H9 (cell line): ENCODE measurements at regions not wholly inside any gene's neighbourhood (a gene's known extent, or its start where the extent isn't known, plus 50 kb on each side); places are given as distances from the start of the nearest gene placed in this dataset.

Experiments used
- DNase-seq: peaks from one replicate; pipeline ENCODE4 v3.0.0-alpha.2; 2017
- H2AFZ ChIP-seq: one replicate; pipeline ENCODE4 v1.6.1; 2013; ENCODE audit warnings: mild to moderate bottlenecking, low read length, control low read depth, moderate library complexity
- H2AK5ac ChIP-seq: 2 replicates; pipeline ENCODE4 v1.6.1; 2013; ENCODE audit warnings: low read length, control low read depth, mixed read lengths; ENCODE audit not compliant: insufficient read length
- H2BK120ac ChIP-seq: one replicate; pipeline ENCODE4 v1.6.1; 2013; ENCODE audit warnings: low read depth, mild to moderate bottlenecking, low read length, control low read depth, inconsistent platforms; ENCODE audit not compliant: poor library complexity, severe bottlenecking
- H2BK12ac ChIP-seq: 2 replicates; pipeline ENCODE4 v1.6.1; 2013; ENCODE audit warnings: low read length, control low read depth, mixed read lengths, low read depth; ENCODE audit not compliant: insufficient read length
- H2BK15ac ChIP-seq: 2 replicates; pipeline ENCODE4 v1.6.1; 2013; ENCODE audit warnings: low read depth, low read length, control low read depth
- H2BK20ac ChIP-seq: one replicate; pipeline ENCODE4 v1.6.1; 2013; ENCODE audit warnings: low read depth, mild to moderate bottlenecking, low read length, control low read depth, inconsistent platforms; ENCODE audit not compliant: poor library complexity, severe bottlenecking
- H2BK5ac ChIP-seq: 2 replicates; pipeline ENCODE4 v1.6.1; 2013; ENCODE audit warnings: low read length, control low read depth, mixed read lengths; ENCODE audit not compliant: insufficient read length
- H3K14ac ChIP-seq: 2 replicates; pipeline ENCODE4 v1.6.1; 2013; ENCODE audit warnings: low read length, control low read depth; ENCODE audit not compliant: insufficient read depth
- H3K18ac ChIP-seq: 2 replicates; pipeline ENCODE4 v1.6.1; 2013; ENCODE audit warnings: low read depth, mild to moderate bottlenecking, mixed read lengths, low read length, control low read depth; ENCODE audit not compliant: insufficient read length
- H3K23ac ChIP-seq: 2 replicates; pipeline ENCODE4 v1.6.1; 2013; ENCODE audit warnings: low read length, control low read depth, mixed read lengths, low read depth; ENCODE audit not compliant: insufficient read length
- H3K23me2 ChIP-seq: 2 replicates; pipeline ENCODE4 v1.6.1; 2013; ENCODE audit warnings: low read depth, mild to moderate bottlenecking, mixed read lengths, low read length, control low read depth; ENCODE audit not compliant: insufficient read length, poor library complexity, severe bottlenecking
- H3K27ac ChIP-seq: 2 replicates; pipeline ENCODE4 v1.5.1; 2013; ENCODE audit warnings: low read length, control low read depth, mixed read lengths, low read depth; ENCODE audit not compliant: insufficient read length
- H3K27me3 ChIP-seq: 2 replicates; pipeline ENCODE4 v1.6.1; 2013; ENCODE audit warnings: low read length, control low read depth, inconsistent platforms; ENCODE audit not compliant: insufficient read depth
- H3K4ac ChIP-seq: 2 replicates; pipeline ENCODE4 v1.6.1; 2013; ENCODE audit warnings: low read depth, mild to moderate bottlenecking, control low read depth, inconsistent platforms, low read length, moderate library complexity
- H3K4me1 ChIP-seq: 2 replicates; pipeline ENCODE4 v1.6.1; 2013; ENCODE audit warnings: low read length, control low read depth, inconsistent platforms; ENCODE audit not compliant: insufficient read depth
- H3K4me2 ChIP-seq: 2 replicates; pipeline ENCODE4 v1.6.1; 2013; ENCODE audit warnings: low read length, control low read depth, mixed read lengths; ENCODE audit not compliant: insufficient read length, insufficient read depth
- H3K56ac ChIP-seq: 2 replicates; pipeline ENCODE4 v1.6.1; 2013; ENCODE audit warnings: low read depth, mild to moderate bottlenecking, mixed read lengths, low read length, control low read depth; ENCODE audit not compliant: insufficient read length
- H3K79me1 ChIP-seq: 2 replicates; pipeline ENCODE4 v1.6.1; 2013; ENCODE audit warnings: low read depth, mild to moderate bottlenecking, moderate library complexity, low read length, control low read depth, inconsistent platforms; ENCODE audit not compliant: insufficient read depth, poor library complexity, severe bottlenecking
- H3K79me2 ChIP-seq: 2 replicates; pipeline ENCODE4 v1.6.1; 2013; ENCODE audit warnings: low read length, control low read depth, inconsistent platforms; ENCODE audit not compliant: insufficient read depth
- H3K9ac ChIP-seq: 2 replicates; pipeline ENCODE4 v1.6.1; 2013; ENCODE audit warnings: low read length, control low read depth, mixed read lengths; ENCODE audit not compliant: insufficient read length; ENCODE audit errors: extremely low read depth
- H3K9me3 ChIP-seq: one replicate; pipeline ENCODE4 v1.6.1; 2013; ENCODE audit warnings: low read depth, low read length, inconsistent platforms; ENCODE audit not compliant: control insufficient read depth
- H3T11ph ChIP-seq: one replicate; pipeline ENCODE4 v1.6.1; 2013; ENCODE audit warnings: mild to moderate bottlenecking, low read length, control low read depth, inconsistent platforms
- H4K20me1 ChIP-seq: one replicate; pipeline ENCODE4 v1.6.1; 2013; ENCODE audit not compliant: control insufficient read depth, insufficient read length, insufficient read depth
- H4K5ac ChIP-seq: 2 replicates; pipeline ENCODE4 v1.6.1; 2013; ENCODE audit warnings: low read depth, mild to moderate bottlenecking, mixed read lengths, low read length, control low read depth; ENCODE audit not compliant: insufficient read length
- H4K8ac ChIP-seq: replicated peaks from 2 replicates; pipeline ENCODE4 v1.6.1; 2013; ENCODE audit warnings: low read length, control low read depth, mixed read lengths, low read depth; ENCODE audit not compliant: insufficient read length
- H4K91ac ChIP-seq: 2 replicates; pipeline ENCODE4 v1.6.1; 2013; ENCODE audit warnings: low read depth, mild to moderate bottlenecking, moderate library complexity, mixed read lengths, low read length, control low read depth; ENCODE audit not compliant: insufficient read length
- H3K27ac Mint-ChIP-seq, 3 experiments: 2 replicates in 2 of 3; 3 replicates in 1 of 3; pipeline ENCODE4 v1.8.0; 2020 to 2021; ENCODE audit warnings: mixed read lengths in 3 of 3, mild to moderate bottlenecking in 1 of 3, moderate library complexity in 1 of 3
- H3K27me3 Mint-ChIP-seq: 2 replicates; pipeline ENCODE4 v1.8.0; 2021; ENCODE audit warnings: low read depth, mild to moderate bottlenecking, moderate library complexity, mixed read lengths
- H3K36me3 Mint-ChIP-seq, 3 experiments: 2 replicates in 2 of 3; 3 replicates in 1 of 3; pipeline ENCODE4 v1.8.0; 2020 to 2021; ENCODE audit warnings: low read depth in 3 of 3, mixed read lengths in 3 of 3; ENCODE audit not compliant: insufficient read depth in 1 of 3
- H3K4me1 Mint-ChIP-seq, 2 experiments: 2 replicates each; pipeline ENCODE4 v1.8.0; 2020; ENCODE audit warnings: mixed read lengths in 2 of 2
- H3K4me3 Mint-ChIP-seq, 2 experiments: 2 replicates in 1 of 2; 3 replicates in 1 of 2; pipeline ENCODE4 v1.8.0; 2020 to 2021; ENCODE audit warnings: mild to moderate bottlenecking in 2 of 2, mixed read lengths in 2 of 2, moderate library complexity in 1 of 2
- H3K9me3 Mint-ChIP-seq, 2 experiments: 2 replicates in 1 of 2; 3 replicates in 1 of 2; pipeline ENCODE4 v1.8.0; 2020; ENCODE audit warnings: mild to moderate bottlenecking in 2 of 2, mixed read lengths in 2 of 2, moderate library complexity in 1 of 2
- CTCF ChIP-seq: fragments of 200-600 bp; sonication (generic); conservative IDR thresholded peaks from 3 replicates; pipeline ENCODE4 v1.8.0; 2021; ENCODE audit warnings: antibody characterized with exemption, mild to moderate bottlenecking

DNA sequence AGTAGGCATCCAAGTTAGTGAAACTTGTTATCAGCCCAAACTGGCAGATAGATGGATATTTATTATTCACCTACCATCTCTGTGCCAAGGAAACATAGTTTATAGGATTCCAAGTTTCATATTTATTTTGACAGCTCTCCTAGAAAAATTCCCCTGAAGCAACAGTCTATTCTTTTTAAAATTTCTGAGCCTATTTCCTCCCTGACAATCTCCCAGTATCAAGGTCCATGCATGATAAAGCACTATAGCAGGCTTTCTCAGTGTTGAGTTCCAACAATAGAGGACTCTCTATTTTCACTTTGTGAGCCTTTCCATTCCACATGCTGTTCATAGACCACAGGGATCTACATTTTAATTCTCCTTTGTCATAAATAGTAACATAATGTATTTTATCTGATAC is 312.6 kb downstream of the SLITRK6 start:
- Histone ChIP-seq H3K9me3 (no peaks in the 10 kb centered on the region), H3K4me1 (no peaks in the 10 kb centered on the region), H3K4ac (no peak overlapping the region), H3K56ac (no peak overlapping the region), H3K27me3 (no peaks in the 10 kb centered on the region), H3K14ac (no peak overlapping the region), H3T11ph (no peak overlapping the region), H2BK20ac (no peak overlapping the region), H4K91ac (no peak overlapping the region), H3K27ac (no peak overlapping the region), H2BK12ac (no peak overlapping the region), H2BK15ac (no peak overlapping the region), H2AFZ (no peak overlapping the region), H2AK5ac (no peak overlapping the region), H3K18ac (no peak overlapping the region), H4K20me1 (no peaks in the 10 kb centered on the region), H2BK120ac (no peak overlapping the region), H3K23ac (no peak overlapping the region), H3K23me2 (no peaks in the 10 kb centered on the region), H3K79me2 (no peaks in the 10 kb centered on the region), H3K79me1 (no peaks in the 10 kb centered on the region), H2BK5ac (no peak overlapping the region), H3K9ac (no peak overlapping the region), H3K4me2 (no peak overlapping the region), H4K5ac (no peak overlapping the region), H4K8ac (no peak overlapping the region)
- Mint-ChIP-seq H3K4me3 (no peak overlapping the region), H3K9me3 (0 out of 5 replicates have a peak, but pooled peaks cover 0 to 1% of the 10 kb centered on the region in 2 experiments), H3K27me3 (no peaks in the 10 kb centered on the region), H3K27ac (no peak overlapping the region; a peak in 1 of 7 replicates), H3K36me3 (no peaks in the 10 kb centered on the region), H3K4me1 (peaks cover 5 to 7% of the 10 kb centered on the region in 2 experiments; a peak in 3 of 4 replicates)
- DNase-seq: no peak
- no peak for TF ChIP-seq CTCF
